GM19328 (cell line): ENCODE measurements at regions not wholly inside any gene's neighbourhood (a gene's known extent, or its start where the extent isn't known, plus 50 kb on each side); places are given as distances from the start of the nearest gene placed in this dataset.

Experiments used
- ATAC-seq: cut with Tn5 transposase; IDR thresholded peaks from one replicate; pipeline ENCODE4 v1.9.1; 2021; ENCODE audit warnings: mild to moderate bottlenecking, moderate library complexity; ENCODE audit not compliant: unreplicated experiment

DNA sequence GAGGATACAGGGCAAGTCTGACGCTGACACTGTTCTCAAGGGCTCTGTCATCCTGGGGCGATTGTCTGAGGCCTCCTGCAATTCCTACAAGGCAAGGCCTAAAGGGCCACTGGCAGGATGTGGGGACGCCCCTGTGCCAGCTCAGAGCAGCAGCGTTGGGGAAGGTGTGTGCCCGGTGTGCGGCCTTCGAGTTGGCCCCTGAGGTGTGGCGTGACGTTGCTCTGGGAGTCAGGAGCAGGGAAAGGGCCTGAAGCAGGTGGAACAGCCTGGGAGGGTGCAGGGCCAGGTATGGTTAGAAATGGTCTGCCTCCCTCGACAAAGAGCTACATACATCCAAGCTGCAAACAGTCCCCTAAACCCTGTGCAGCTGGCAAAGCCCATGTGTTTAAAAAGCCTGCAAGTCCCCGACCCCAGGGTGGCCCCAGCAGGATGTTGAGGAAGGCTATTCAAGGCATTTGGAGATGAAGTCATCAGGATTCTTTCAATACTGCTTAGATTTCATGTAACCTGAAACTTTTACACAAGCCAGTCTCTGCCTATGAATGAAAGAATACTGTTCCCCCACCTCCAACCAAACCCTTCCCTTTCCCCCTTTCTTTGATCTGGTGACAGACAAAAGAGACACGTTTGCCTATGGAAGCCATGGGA, 142.5 kb upstream of the TNS3 start:
- no peak for ATAC-seq

DNA sequence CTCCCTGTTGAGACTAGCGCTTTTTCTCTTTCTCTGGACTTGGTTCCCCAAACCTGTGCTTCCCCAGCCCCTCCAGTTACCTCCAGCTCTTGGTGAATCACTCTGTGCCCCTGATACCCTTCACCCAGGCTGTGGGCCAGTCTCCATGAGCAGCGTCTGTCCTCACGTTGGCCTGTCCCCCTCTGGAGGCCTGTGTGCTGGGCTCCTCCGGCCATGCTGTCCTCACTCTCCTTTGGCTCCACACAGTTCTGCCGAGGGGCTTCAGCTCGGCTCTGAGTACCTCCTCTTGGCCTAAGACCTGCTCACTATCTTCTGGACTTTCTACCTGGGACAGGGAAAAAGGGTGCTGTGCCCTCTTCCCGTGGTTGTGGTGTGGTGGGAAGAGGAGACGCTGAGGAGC, 140.2 kb upstream of the TNS3 start:
- no peak for ATAC-seq

DNA sequence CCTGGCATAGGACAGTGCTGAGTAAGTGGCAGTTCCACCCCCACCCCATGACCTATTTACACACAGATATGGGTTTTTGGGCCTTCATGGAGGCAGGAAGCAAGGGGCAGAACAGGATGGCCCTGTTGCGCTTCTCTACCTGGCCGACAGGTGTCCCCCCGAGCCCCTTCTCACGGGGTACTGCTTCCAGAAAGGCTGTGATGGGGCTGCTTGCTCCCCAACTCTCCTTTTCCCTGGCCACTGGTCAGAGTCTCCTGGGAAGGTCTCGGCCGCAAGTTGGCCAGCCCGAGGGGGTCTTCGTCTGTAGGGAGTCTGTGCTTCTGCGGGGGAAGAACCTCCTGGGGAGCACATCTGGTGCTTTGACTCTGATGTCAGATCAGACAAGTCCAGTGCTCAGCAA, 139.8 kb upstream of the TNS3 start:
- ATAC-seq, result no peak

DNA sequence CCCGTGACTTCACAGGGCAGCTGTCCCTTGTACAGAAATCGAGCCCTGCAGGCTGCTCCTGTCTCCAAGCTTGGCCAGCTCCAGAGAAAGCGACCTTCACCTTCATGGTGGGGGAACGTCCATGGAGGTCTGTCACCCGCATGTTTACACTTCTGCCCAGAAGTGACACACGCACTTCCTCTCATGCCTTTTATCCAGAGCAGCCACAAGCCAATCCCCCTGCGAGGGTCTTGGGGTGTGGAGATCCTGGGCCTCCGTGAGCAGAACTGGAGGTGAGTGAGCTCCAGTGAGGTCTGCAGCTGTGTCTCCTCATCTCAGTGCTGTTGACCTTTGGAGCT, 139.0 kb upstream of the TNS3 start:
- ATAC-seq, result no peak

DNA sequence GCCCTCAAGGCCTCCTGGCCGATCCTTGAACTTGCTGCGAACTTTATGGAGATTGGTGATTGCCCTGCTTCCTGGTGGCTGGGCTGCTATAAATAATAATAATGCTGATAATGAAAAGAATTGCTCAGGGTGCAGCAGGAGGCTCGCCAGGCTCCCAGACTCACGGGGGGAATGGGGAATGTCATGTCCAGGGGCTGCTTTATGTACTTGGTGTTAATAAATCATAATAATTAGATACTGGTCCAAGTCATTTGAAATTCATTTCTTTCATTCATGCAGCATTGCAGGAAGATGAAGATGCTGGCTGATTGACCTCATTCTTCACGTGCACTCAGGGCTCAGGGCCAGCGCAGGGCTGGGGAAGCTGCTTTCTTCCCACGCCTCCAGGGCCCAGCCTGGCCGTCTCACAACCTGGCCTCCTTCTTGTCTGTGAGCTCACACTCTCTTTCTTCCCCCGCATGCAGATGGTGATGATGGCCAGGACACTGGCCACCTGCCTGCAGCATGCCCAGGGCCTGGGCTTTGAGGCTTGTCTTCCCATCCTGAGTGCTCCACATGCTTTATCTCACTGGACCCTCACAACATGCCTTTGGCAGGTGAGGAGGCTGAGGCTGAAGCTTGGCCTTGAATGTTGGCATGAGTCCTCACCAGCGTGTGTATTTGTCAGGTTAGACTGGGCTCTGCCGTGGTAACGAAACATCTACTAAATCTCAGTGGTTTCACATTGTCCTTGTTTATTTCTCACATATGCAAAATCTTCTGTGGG, 138.4 kb upstream of the TNS3 start:
- no peak for ATAC-seq

DNA sequence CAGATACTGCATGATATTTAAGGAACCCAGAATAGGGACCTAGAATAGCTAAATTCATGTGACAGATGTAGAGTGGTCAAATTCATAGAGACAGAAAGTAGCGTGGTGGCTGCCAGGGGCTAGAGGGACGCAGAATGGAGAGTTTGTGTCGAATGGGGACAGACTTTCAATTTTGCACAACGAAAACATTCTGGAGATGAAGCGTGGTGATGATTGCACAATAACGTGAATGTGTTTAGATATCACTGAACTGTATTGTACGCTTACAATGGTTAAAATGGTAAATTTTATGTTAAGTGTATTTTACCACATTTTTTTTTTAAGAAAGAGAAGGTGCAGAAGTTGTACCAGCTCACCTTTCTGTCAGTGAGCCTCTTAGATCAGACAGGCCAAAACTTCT, 137.8 kb upstream of the TNS3 start:
- no peak for ATAC-seq

DNA sequence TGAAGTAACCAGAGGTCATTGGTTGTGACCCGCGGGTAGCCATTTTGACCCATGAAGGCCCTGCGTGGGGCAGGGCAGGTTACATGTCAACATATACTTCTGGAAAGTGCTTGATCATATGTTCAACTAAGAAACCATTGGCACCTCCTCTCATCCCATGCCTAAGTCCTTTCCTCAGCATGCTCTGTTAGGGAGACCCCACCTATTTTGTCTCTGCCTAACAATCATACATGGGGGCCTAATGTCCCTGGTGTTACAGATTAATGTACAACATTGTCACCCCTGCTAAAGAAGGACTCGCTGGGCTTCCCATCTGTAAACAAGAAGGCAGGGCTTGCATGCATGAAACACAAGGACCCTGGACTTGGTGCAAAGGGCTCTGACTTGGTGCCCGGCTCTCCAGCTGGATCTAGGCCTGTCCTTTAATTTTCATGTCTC, 133.7 kb upstream of the TNS3 start:
- peak; percentile 2 for ATAC-seq

DNA sequence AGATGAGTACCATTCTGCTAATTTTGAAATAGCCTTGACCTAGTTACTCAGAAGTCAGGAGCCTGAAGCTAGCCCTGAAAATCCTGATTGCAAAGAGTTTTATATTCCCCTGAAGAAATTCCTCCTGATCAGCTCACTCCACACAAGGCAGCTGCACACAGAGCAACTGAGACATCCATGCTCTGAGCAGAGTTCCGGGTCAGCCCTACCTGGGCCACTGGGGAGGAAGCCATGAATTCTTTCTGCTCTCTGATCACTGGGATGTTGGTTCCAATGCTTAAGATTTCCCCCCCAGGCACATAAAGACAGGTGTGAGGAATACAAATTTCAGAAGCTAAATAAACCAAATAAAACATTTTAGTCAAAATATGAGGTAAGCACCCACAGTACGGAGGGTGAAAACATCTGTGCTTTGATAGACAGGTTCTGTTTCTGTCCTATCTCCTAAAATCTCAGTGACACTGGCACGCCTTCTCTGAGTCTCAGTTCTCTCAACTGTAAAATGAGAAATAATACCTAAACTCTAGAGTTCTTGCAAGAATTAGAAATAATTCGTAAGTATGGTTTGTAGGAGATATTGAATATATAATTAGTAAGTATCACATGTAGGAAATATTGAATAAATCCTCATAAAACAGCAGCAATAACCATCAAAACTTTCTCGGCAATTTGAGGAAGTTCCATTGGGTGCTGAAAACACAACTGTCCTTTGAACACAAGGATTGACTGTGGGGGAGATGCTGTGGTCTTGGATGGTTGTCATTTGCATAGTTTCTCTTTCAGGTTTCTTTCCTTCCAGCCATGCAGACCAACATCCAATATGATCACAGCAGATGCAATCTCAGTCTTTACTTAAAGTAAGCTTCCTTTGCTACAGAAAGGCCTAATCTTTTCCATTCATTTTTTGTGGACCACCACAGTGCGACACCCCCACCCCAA, 133.0 kb upstream of the TNS3 start:
- ATAC-seq, result peak; percentile 93

DNA sequence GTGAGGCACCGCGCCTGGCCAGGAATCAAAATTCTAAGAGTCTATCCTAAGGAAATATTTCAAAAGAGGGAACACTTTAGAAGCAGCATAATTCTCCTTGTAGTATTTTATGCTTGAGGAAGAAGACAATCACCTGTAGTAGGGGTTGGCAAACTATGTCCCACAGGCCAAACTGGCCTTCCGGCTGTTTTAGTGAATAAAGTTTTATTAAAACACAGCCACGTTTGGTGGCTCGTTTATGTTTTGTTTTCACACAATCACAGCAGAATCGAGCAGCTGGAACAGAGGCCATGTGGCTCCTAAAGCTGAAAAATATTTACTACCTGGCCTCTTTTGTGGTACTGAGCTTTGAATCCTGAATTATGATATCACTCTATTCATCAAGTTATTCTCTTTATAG, 131.7 kb upstream of the TNS3 start:
- no peak for ATAC-seq

DNA sequence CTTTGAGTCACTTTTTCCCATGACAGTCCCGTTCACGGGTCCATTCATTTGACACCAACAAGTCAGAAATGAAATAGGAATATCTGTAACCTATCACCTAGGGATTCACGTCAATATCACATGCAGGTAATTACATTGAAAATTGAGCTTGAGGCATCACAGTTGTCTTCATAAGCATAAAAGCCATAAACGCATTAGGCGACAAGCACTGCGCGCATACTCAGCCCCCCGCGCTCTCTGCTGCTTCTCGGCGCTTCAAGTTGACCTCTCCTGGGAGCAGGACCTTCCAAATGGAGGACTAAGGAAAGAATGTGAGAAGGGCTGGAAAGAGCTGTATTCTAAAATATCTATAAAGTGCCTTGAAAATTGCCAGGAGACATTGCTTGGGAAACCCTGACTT, 130.5 kb upstream of the TNS3 start:
- no peak for ATAC-seq

DNA sequence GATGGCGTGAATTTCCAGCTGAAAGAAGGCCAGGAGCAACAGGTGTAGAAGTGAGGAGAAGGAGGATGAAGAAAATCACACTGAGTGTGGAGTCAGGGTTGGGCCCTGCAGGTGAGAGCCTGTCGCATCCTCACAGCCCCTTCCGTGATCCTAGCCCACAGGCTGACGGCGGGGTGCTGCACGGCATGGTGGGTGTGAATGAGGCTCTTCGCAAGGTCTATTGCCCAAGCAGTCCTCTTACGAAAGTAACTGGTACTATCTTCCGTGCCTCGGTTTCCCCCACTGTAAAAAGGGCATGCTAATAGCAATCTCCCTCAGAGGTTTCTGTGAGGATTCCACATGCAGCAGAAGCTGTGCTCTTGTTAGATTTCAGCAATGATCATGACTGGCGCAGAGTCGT, 129.9 kb upstream of the TNS3 start:
- no peak for ATAC-seq

DNA sequence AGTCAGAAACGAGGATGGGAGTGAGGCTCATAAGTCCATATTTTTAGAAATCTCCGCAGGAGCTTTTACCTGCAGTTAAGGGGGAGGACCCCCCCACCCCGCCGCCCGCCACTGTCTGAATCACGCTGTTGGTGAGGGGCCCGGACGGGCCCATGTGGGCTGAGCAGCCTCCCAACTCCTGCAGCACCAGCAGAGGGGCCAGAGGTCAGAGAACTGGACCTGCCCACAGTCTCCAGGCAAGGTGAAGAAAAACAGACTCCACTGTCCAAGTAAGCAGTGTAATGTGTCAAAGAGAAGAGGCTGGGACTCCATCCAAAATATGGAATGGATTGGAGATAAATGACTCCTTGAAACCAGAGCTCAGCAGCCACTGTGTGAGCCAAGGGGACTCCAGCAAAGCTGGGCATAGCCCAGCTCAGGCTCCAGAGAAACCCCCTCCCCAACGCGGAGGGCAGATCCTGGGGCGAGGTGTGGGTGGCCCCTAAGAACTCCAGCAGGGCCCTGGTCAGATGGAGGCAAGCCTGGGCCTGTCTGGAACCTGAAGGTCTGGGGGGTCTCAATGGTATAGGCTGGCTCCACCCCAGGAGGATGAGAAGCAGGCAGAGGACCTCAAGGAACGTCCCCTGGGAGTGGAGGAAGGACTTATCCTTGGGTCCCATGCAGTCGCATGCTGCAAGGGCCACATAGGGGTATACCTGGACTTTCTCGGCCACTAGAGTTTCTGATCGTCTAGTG, 128.5 kb upstream of the TNS3 start:
- no peak for ATAC-seq

DNA sequence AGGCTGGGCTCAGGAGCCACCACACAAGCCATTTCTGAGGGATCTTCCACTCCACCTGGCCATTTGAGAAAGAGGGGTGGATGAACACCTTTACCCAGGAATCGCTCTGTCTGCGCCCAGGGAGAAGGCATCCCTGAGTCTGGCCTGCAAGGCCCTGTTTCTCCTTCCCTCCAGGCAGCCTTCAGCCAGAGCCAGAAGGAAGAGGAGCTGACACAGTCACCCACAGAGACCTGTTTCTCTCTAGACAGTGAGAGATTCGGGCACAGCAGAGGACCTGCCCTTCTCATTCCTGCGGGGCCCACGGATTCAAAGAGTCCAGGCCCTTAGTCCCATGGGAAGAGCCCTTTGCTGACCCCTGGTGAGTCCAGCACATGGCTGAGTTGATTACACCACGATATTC, 127.5 kb upstream of the TNS3 start:
- no peak for ATAC-seq

DNA sequence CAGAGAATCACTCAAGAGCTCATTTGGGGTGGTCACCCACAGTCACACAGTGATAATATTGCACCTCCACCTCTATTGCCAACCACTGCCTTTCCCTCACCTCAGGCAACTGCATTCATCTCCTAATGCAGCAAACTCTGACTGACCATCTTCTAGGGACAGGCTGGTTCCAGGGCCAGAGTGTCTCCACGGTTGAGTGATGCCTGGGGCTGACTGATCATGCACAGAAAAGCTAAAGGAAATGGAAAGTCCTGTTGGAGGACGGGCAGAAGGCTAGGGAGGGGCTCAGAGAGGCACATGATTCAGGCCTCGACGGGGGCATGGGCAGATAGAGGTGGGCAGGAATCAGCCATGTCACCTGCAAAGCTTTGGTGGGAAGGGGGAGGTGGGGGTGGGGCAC, 127.1 kb upstream of the TNS3 start:
- ATAC-seq, result no peak

DNA sequence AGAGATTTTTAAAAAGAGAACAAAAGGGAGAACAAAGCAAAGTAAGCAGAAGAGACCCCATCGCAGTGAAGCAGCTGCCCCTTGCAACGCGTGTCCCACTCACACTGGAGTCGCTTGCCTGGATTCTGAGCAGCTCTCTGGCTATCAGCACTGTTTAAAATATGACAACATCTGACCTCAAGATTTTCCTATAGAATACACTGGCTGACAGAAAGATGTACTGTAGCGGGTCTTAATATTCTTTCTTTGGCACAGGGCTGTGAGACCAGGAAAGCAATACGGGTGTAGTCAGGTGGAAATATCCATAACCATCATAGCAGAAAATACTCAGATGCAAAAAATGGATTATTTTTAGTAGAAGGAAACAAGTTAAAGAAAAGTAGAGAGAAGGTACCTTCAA, 125.7 kb upstream of the TNS3 start:
- no peak for ATAC-seq

DNA sequence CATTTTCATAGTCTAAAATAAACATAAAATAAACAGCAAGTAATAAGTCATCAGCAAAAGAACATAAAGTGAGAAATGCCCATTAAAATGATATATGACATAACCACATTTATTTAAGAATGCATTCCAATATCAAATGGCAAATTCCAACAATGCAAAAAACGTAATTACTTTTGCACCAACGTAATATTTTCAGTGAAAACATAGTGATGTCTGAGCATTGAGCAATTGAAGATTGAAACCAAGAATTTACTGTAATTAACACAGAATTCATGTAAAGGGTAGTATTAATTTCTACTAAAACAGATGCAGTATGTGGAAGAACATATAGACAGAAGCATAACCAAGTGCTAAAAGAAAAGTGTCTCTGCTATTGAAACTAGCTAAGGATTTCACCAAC, 123.0 kb upstream of the TNS3 start:
- no peak for ATAC-seq

DNA sequence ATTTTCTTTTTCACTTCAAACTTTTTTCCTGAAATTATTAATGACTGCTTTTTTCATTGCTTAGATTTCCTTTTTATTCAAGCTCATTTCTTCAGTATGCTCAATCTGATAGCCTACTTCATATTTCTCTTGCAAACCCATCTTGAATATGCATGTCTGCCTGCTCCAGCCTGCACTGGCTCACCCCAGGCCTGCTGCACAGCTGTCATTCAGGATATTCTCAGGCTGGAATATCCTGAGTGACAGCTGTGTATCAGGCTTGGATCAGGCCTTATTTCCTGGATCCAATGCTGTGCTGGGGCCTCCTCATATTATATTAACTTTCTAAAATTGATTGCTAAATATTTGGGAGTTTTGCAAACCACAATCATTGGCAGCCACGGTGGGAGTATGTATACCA, 120.2 kb upstream of the TNS3 start:
- ATAC-seq, result no peak

DNA sequence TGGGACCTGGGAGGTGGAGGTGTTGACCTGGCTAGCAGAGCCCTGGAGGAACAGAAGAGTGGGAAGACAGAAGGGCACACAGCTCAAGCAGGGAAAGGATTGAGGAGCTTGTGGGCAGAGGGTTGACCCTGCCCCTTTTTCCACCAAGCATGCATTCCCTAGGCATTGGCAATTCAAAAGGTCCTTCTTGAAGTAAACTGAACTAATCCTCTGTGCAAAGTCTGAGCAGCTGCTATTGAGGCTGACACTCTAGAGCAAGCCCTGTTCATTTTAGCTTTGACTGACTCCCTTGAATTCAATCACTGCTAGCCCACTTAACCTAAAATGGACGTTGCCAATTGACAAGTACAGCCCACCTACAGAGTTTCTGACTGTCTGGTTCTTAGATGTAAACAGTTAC, 116.5 kb upstream of the TNS3 start:
- ATAC-seq, result no peak

DNA sequence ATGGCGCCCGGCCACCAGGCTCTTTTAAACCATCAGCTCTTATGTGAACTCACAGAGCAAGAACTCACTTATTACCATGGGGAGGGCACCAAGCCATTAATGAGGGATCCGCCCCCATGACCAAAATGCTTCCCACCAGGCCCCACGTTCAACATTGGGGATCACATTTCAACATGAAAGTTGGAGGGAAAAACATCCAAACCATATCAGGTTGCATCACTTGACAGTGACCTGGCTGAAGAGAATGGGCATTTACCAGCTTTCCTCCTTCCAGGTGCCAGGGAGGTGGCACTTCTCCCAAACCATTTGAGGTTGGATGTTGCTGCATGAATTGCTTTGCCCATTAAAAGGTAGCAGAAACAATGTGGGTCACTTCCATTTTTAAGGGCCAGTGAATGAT, 115.6 kb upstream of the TNS3 start:
- no peak for ATAC-seq

DNA sequence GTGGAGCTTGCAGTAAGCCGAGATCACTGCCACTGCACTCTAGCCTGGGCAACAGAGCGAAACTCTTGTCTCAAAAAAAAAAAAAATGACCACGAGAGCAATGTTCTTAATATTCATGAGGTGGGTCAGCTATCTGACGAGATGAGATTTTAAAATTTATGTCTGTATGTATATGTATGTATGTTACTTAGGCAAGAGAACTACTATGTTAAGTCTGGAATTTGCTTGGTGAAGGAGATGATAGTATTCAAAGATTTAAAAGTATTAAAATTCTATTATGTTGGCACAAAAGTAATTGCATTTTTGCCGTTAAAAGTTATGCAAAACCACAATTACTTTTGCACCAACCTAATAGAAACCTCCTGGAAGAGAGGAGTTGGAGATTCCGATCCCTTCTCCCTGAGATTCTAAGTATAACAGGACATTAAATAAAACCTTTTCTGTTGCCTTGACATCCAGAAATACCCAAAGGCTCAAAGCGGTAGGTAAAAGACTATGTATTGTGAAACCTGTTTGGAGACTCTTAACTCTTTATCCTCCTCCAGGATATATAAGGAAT, 114.3 kb upstream of the TNS3 start:
- ATAC-seq, result no peak

DNA sequence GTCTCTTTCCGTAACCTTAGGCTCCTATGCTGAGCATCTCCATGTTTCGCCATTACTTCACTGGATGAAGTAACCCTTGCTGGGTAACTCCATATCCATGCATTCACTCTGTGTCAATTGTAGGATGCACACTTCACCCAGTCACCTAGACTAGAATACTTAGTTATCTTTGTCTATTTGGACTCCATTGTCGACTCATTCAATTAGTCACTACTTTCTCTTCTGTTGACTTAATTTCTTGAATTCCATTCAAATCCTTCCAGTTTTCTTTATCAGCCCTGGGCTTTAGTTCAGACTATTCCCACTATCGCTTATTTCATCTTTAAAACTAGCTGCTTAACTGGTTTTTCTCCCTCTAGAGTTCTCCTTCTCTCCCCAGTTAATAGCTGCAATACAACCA, 111.3 kb upstream of the TNS3 start:
- ATAC-seq, result no peak
